ENCODE measurements at regions not wholly inside any gene's neighbourhood (a gene's known extent, or its start where the extent isn't known, plus 50 kb on each side); places are given as distances from the start of the nearest gene placed in this dataset.
"Not testable (repeated sequence)": the region's sequence is repeated elsewhere in the genome, so short reads cannot be mapped to it uniquely, and the experiment has no call there.

DNA sequence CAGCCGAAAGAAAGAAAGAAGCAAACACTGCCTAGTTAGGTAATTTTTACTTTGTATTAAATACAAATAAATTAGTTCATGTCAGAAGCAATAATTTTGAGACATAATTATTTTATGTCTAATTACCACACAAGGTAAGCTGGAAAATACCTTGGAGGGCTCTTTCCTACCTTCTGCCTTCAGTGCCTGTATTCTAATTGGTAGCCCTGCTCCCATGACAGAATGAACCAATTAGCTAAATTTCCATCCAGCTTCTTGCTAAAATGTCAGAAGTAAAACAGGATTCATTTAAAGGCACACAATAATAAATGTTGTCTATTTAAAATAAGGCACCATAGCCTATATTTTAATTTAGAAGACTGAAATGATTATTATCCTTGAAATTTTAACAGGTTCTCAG lies 135.4 kb upstream of the POT1 start:
- TF ChIP-seq, protein P1, sequence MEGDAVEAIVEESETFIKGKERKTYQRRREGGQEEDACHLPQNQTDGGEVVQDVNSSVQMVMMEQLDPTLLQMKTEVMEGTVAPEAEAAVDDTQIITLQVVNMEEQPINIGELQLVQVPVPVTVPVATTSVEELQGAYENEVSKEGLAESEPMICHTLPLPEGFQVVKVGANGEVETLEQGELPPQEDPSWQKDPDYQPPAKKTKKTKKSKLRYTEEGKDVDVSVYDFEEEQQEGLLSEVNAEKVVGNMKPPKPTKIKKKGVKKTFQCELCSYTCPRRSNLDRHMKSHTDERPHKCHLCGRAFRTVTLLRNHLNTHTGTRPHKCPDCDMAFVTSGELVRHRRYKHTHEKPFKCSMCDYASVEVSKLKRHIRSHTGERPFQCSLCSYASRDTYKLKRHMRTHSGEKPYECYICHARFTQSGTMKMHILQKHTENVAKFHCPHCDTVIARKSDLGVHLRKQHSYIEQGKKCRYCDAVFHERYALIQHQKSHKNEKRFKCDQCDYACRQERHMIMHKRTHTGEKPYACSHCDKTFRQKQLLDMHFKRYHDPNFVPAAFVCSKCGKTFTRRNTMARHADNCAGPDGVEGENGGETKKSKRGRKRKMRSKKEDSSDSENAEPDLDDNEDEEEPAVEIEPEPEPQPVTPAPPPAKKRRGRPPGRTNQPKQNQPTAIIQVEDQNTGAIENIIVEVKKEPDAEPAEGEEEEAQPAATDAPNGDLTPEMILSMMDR (IDR thresholded peaks at IDR 0.05 in 8 of 11, conservative IDR thresholded peaks at IDR 0.05 in 3 of 11) = no peak
- TF ChIP-seq POLR2AphosphoS5 (IDR thresholded peaks at IDR 0.05) = no peak

DNA sequence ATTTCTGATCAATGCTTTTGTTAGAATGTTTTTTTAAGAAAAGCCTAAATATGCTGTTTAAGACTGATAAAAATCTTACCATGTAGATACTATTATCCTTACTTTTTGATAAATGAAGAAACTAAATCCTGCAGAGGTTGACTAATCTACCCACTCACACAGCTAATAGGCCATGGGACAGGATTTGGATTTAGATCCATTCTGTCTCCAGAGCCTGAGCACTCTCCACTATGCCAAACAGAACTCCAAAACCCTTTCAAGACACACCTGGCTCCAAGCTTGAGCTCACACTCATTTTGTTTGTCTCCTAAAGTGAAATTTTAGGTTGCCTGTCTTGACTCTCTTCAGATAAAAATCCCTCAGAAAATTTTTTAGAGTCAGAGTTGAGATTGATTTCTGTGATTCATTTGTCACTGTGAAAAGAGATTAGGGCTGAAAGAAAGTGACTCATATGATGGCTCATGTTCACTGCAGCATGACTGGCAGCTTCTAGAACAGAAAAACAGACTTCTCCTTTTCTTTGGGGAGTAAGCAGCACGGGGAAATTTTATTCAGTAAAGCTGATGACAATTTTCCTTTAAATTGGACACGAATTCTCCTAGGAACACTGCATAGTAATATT lies 132.3 kb upstream of the POT1 start:
- DNase-seq = no peak
- Histone ChIP-seq H3K4me3 (no peak overlapping the region), H3K36me3 (no peaks in the 10 kb centered on the region), H3K27ac (no peak overlapping the region), H3K4me1 (no peaks in the 10 kb centered on the region), H3K27me3 (replicated peaks in 1 of 7) (no peaks in the 10 kb centered on the region), H3K9me3 (no peaks in the 10 kb centered on the region)
- TF ChIP-seq POLR2A (IDR thresholded peaks at IDR 0.05) = no peak
- TF ChIP-seq POLR2AphosphoS5 (IDR thresholded peaks at IDR 0.05) = no peak
- TF ChIP-seq, protein P1 (IDR thresholded peaks at IDR 0.05 in 8 of 11, conservative IDR thresholded peaks at IDR 0.05 in 3 of 11) = no peak
- intact Hi-C loops (cut with DNase I; ENCODE audit: low total_unique reads) = no loop called here
- WGBS, 5 donors = 19 to 42% (median 32%) methylated on average over 2 of the region's 2 CpGs

More for the DNA sequence above, 135.4 kb upstream of the POT1 start:
- H3K9me3 ChIP-seq = peaks cover 0 to 10% (median 4%) of the 10 kb centered on the region in 8 donors
- no peaks in the 10 kb centered on the region for H3K36me3 ChIP-seq
- WGBS, 5 donors = 84 to 95% (median 92%) methylated on average over 1 of the region's 1 CpG
- no peak for DNase-seq
- H3K4me3 ChIP-seq = no peak overlapping the region
- H3K27me3 ChIP-seq (replicated peaks in 1 of 7) = no peaks in the 10 kb centered on the region
- H3K27ac ChIP-seq = no peak overlapping the region
- intact Hi-C loops (cut with DNase I; ENCODE audit: low total_unique reads) = no loop called here
- no peaks in the 10 kb centered on the region for H3K4me1 ChIP-seq

DNA sequence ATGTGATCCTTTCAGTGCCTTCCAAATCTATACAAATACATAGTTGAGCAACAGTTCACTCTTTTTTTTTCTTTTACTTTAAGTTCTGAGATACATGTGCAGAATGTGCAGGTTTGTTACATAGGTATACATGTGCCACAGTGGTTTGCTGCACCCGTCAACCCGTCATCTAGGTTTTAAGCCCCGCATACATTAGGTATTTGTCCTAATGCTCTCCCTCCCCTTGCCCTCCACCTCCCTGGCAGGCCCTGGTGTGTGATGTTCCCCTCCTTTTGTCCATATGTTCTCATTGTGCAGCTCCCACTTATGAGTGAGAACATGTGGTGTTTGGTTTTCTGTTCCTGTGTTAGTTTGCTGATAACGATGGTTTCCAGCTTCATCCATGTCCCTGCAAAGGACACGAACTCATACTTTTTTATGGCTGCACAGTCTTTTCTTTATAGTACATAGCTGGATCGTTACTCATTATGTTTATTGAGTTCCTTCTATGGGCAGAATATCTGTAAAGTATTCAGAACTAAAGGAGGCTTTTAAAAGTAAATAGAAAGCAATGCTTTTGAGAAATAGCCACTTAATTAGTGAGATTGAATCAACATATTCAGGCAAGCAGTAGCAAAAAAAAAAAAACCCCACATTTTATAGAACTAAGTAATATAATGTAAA lies 131.6 kb upstream of the POT1 start:
- H3K36me3 ChIP-seq; H3K27me3 ChIP-seq (replicated peaks in 1 of 7); H3K9me3 ChIP-seq; DNase-seq; H3K27ac ChIP-seq; H3K4me3 ChIP-seq; H3K4me1 ChIP-seq; intact Hi-C loops (cut with DNase I; ENCODE audit: low total_unique reads): not testable (repeated sequence)
- 61 to 70% (median 64%) methylated on average over 6 of the region's 6 CpGs for WGBS, 5 donors

DNA sequence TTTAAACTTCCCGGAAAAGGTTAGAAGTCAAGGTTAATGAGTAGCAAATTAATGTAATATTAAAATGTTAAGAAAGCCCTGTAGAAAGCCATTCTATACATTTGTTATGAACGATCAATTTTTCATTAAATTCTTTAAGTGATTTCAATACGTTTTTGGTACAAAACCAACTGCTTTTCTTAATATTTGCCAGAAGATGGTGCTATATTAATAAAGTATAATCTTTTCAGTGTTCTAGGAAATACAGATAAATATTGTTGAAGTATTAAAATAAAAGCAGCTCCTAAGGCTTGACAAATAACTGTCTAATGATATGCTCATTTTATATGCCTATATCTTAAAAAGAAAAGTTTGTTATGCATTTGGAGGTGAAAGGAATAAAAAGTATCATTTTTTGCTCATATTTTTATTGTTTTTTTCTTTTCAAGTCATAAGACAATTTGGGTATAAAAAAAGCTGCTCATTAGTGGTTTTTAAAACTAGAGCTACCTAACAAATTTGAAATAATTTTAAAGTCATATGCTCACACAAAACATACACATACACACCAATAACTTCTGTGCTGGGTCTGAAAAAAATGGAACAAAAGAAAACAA lies 130.3 kb upstream of the POT1 start:
- intact Hi-C loops (cut with DNase I; ENCODE audit: low total_unique reads) = no loop called here
- no peak overlapping the region for H3K4me3 ChIP-seq
- no peaks in the 10 kb centered on the region for H3K27me3 ChIP-seq (replicated peaks in 1 of 7)
- no peak overlapping the region for H3K27ac ChIP-seq
- TF ChIP-seq, protein P1 (IDR thresholded peaks at IDR 0.05 in 8 of 11, conservative IDR thresholded peaks at IDR 0.05 in 3 of 11) = peak in 5 of 11 experiments; percentile 15 to 33 (median 23)
- no peak for TF ChIP-seq POLR2AphosphoS5 (IDR thresholded peaks at IDR 0.05)
- H3K4me1 ChIP-seq = no peaks in the 10 kb centered on the region
- 27 to 35% (median 31%) methylated on average over 3 of the region's 3 CpGs for WGBS, 5 donors
- H3K36me3 ChIP-seq = no peaks in the 10 kb centered on the region
- no peak for DNase-seq
- no peaks in the 10 kb centered on the region for H3K9me3 ChIP-seq

Data from spleen (tissue), 11 donors.